BJ (cell line): ENCODE measurements at regions not wholly inside any gene's neighbourhood (a gene's known extent, or its start where the extent isn't known, plus 50 kb on each side); places are given as distances from the start of the nearest gene placed in this dataset.

Experiments
- CTCF ChIA-PET: fragments of 350-600 bp; formaldehyde crosslinking; extraction: SDS; loops from one replicate; lab custom pipeline; 2021; ENCODE audit warnings: antibody characterized with exemption, inconsistent platforms; lab: Yijun Ruan, JAX
- POLR2A ChIA-PET: fragments of 300-600 bp; sonication (Branson Sonifier 250); formaldehyde crosslinking; extraction: SDS; loops from one replicate; lab custom pipeline; 2021; ENCODE audit warnings: antibody characterized with exemption; lab: Charles Lee
- DNase-seq: peaks from one replicate; pipeline ENCODE4 v3.0.0-alpha.2; 2011; ENCODE audit warnings: low read depth
- H3K27me3 ChIP-seq: 2 replicates; pipeline ENCODE4 v1.6.0; 2011; ENCODE audit warnings: low read length; ENCODE audit not compliant: control insufficient read depth, insufficient read depth
- H3K36me3 ChIP-seq: 2 replicates; pipeline ENCODE4 v1.5.1; 2011; ENCODE audit warnings: low read length; ENCODE audit not compliant: control insufficient read depth, insufficient read depth
- H3K4me3 ChIP-seq: 2 replicates; pipeline ENCODE4 v1.5.1; 2011; ENCODE audit warnings: low read depth, mild to moderate bottlenecking, control low read depth, low read length
- TF ChIP-seq, protein P1 (sequence below): IDR thresholded peaks from 2 replicates; pipeline ENCODE4 v1.5.1; 2011; ENCODE audit warnings: low read depth, mild to moderate bottlenecking, control low read depth, inconsistent platforms, low read length, moderate library complexity; ENCODE audit not compliant: insufficient read depth

DNA sequence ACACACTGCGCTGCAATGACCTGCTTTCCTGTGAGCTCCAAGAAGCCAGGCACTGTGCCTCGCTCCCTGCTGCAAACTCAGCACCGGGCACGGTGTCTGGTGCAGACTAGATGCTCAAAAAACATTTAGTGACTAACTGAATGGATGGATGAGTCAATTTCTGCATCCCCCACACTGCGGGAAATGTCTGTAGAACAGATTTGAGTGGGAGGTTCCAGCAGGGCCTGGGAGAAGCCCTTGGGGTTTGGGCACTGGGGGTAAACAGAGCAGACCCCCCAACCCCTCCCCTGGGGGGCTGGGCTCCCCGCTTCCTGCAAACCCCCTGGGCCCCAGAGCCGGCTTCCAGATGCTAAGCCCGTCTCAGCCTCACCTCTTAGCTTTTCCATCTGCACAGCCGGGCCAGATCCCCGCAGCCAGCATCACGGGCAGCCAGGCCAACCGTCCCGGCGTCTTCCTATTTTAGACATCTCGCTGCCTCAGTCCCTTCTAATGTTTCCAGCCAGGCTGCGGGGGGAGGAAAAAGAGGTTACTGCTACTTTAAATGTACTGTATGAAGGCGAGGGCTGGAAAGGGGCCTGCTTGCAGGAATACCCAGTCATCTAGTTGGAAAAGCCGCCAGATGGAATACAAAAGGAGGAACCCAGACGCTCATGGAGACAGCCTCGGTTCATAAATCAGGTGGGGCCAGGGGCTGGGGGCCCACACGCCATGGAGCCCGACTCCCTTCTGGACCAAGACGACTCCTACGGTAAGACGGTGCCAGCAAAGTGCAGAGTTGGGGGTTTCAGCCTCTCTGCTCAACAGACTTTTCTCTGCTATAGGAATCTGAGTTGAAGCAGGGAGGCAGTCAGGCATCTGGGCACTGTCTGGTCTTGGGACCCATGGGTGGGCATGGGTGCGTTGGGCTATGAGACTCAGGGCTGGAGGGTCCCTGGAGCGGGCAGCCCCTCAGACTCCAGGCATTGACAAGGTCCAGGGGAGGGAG is 67.1 kb upstream of the GGTA1 start:
- CTCF ChIA-PET: interaction anchor here (1.1 to 3.2 kb wide), 5 partner anchors 9 to 22 kb away, joined by 4 to 11 read pairs (median 6); no protein-coding TSS in a partner anchor
- Histone ChIP-seq H3K27me3 (no peaks in the 10 kb centered on the region; the same call in none of the 2 replicates), H3K36me3 (no peaks in the 10 kb centered on the region), H3K4me3 (peak overlapping the region; percentile 2; the same call in 1 of the 2 replicates)
- POLR2A ChIA-PET: no interaction called here
- TF ChIP-seq, protein P1, sequence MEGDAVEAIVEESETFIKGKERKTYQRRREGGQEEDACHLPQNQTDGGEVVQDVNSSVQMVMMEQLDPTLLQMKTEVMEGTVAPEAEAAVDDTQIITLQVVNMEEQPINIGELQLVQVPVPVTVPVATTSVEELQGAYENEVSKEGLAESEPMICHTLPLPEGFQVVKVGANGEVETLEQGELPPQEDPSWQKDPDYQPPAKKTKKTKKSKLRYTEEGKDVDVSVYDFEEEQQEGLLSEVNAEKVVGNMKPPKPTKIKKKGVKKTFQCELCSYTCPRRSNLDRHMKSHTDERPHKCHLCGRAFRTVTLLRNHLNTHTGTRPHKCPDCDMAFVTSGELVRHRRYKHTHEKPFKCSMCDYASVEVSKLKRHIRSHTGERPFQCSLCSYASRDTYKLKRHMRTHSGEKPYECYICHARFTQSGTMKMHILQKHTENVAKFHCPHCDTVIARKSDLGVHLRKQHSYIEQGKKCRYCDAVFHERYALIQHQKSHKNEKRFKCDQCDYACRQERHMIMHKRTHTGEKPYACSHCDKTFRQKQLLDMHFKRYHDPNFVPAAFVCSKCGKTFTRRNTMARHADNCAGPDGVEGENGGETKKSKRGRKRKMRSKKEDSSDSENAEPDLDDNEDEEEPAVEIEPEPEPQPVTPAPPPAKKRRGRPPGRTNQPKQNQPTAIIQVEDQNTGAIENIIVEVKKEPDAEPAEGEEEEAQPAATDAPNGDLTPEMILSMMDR: no peak
- no peak for DNase-seq

DNA sequence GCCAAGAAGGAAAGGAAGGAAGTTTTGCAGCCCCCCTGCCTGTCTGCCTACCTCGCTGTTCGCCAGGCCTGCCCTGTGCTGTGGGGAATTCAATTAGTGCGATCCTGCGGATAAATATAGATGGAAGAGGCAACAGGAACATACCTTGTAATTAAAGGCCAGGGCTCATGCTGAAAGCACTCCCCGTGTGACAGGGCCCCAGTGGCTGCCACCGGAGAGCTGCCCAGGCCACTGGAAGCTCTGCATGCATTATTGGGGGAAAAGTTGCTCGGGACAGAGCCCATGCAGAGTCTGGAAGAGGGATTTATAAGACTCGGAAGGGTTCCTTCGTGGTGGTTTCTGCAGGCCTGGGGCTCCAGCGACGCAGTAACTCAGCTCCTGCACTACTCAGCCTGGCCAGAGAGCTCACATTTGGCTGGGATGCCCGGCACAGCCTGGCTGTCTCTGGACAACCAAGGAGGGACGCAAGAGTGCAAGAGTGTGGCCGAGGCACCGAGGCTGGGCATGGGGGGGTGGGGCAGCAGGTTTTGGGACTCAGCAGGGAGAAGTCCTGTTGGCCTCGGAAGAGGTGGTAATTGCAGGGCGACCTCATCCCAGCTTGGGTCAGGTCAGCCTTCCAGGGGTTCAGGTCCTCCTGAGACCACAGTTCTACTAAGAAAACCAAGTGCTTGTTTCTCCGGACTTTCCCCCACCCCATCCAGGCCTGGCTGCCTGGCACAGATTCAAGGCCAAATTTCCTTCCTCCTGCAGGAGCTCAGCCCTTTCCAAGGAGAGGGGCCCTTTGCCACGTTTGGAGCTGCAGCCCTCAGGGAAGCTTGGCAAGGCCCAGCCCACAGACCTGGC is 68.1 kb upstream of the GGTA1 start:
- Histone ChIP-seq H3K36me3 (no peaks in the 10 kb centered on the region), H3K4me3 (peak overlapping the region; percentile 2; the same call in 1 of the 2 replicates), H3K27me3 (no peaks in the 10 kb centered on the region; the same call in none of the 2 replicates)
- CTCF ChIA-PET: interaction anchor here (1.0 to 3.2 kb wide), 7 partner anchors 10 to 26 kb away, joined by 3 to 11 read pairs (median 4); no protein-coding TSS in a partner anchor
- no peak for DNase-seq
- POLR2A ChIA-PET: no interaction called here
- TF ChIP-seq, protein P1: no peak

DNA sequence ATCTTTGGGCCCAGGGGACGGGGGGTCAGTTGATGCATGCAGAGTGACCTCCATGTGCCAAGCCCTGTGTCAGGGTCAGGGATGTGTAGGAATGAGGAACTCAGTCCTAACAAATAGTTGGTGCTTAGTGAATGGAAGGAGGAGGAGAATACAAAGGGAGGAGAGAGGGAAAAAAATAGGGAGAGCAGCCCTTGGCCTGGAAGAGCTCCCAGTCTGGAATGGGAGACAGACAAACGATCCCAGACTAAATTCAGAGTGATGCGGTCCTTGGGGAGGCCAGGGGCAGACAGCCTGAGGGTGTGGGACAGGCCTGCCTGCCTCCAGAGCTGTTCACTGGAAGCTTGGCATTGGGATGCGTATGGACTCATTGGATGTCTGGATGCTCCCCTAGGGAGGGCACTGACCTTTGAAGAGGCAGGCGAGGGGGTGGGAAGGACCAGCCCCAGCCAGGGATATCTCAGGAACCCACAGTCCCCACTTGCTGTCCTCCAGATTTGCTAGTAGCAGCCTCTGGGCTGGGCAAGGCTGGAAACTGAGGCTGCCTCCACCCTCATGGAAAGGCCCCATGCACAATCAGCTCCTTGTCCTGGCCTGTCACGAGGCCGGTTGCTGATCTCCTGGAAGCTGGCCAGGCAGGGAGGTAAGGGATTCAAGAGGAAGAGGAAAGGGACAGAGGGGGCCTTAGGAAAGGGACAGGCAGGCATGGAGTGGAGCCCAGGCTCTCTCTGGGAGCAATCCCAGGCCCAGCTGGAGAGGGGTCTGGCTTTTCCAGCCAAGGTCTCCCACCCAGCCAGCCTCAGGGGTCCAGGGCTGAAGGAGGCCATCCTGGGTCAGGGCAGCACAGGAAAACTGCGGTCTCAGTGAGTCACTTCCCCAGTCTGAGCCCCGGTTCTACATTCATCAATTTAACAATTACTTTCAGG is 69.0 kb upstream of the GGTA1 start:
- DNase-seq: no peak
- ChIA-PET CTCF (interaction anchor here (1.0 to 3.2 kb wide), 7 partner anchors 9 to 25 kb away, joined by 3 to 11 read pairs (median 4); no protein-coding TSS in a partner anchor), POLR2A (no interaction called here)
- Histone ChIP-seq H3K4me3 (no peak overlapping the region), H3K36me3 (no peaks in the 10 kb centered on the region), H3K27me3 (no peaks in the 10 kb centered on the region; the same call in none of the 2 replicates)
- TF ChIP-seq, protein P1: no peak

DNA sequence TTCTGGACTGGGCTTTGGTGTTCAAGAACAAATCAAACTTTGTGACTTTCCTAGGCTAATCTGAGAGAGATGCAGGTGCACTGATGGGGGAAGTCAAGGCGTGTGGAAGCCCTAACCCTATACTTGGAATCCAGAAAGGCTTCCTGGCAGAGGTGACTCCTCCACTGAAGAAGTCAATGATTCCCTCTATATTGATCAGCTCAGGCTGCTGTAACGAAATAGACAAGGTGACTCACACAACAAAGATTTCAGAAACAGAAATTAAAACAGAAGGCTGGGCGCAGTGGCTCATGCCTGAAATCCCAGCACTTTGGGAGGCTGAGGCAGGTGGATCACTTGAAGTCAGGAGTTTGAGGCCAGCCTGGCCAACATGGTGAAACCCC is 69.6 kb upstream of the GGTA1 start:
- Histone ChIP-seq H3K36me3 (no peaks in the 10 kb centered on the region), H3K27me3 (no peaks in the 10 kb centered on the region; the same call in none of the 2 replicates), H3K4me3 (no peak overlapping the region)
- TF ChIP-seq, protein P1: no peak
- POLR2A ChIA-PET: no interaction called here
- no peak for DNase-seq
- CTCF ChIA-PET: interaction anchor here (1.4 to 3.2 kb wide), 4 partner anchors 8 to 24 kb away, joined by 3 to 11 read pairs (median 7); no protein-coding TSS in a partner anchor
